CD14-positive monocyte (primary cell): ENCODE measurements at regions not wholly inside any gene's neighbourhood (a gene's known extent, or its start where the extent isn't known, plus 50 kb on each side); places are given as distances from the start of the nearest gene placed in this dataset.

Experiments used
- DNase-seq, 3 donors: peaks; one replicate each; pipeline ENCODE4 v3.0.0-alpha.2; 2011 to 2022
- H2AFZ ChIP-seq: 2 replicates; pipeline ENCODE4 v1.6.0; 2012; ENCODE audit warnings: mild to moderate bottlenecking, low read depth, low read length, inconsistent platforms; ENCODE audit not compliant: insufficient read depth, poor library complexity, severe bottlenecking
- H3K27ac ChIP-seq, 2 donors: 1 replicate in 1 of 2; 2 replicates in 1 of 2; pipeline ENCODE4 v1.5.1; 2012 to 2013; ENCODE audit warnings: low read length in 2 of 2, control low read depth in 1 of 2, inconsistent platforms in 1 of 2, low read depth in 1 of 2, mild to moderate bottlenecking in 1 of 2
- H3K27me3 ChIP-seq, 2 donors: one replicate each; pipeline versions ENCODE4 v1.6.0 to v1.6.1; 2011 to 2013; ENCODE audit warnings: low read length in 2 of 2; ENCODE audit not compliant: control insufficient read depth in 2 of 2, insufficient read depth in 2 of 2
- H3K36me3 ChIP-seq, 2 donors: replicated peaks in 1 of 2; 1 replicate in 1 of 2; 2 replicates in 1 of 2; pipeline versions ENCODE4 v1.5.1 to v1.6.1; 2012 to 2013; ENCODE audit warnings: low read length in 2 of 2, control low read depth in 1 of 2, inconsistent platforms in 1 of 2, mild to moderate bottlenecking in 1 of 2; ENCODE audit not compliant: insufficient read depth in 2 of 2, control insufficient read depth in 1 of 2
- H3K4me1 ChIP-seq, 2 donors: 1 replicate in 1 of 2; 2 replicates in 1 of 2; pipeline versions ENCODE4 v1.5.1 to v1.6.1; 2012 to 2013; ENCODE audit warnings: low read length in 2 of 2, control low read depth in 1 of 2, inconsistent platforms in 1 of 2, mild to moderate bottlenecking in 1 of 2, moderate library complexity in 1 of 2; ENCODE audit not compliant: insufficient read depth in 2 of 2, control insufficient read depth in 1 of 2
- H3K4me2 ChIP-seq: replicated peaks from 2 replicates; pipeline ENCODE3; 2012; ENCODE audit warnings: low read length, moderate library complexity, mild to moderate bottlenecking; ENCODE audit not compliant: poor library complexity, severe bottlenecking; ENCODE audit errors: extremely low read depth
- H3K4me3 ChIP-seq, 3 experiments: fragments of 200-600 bp in 1 of 3; sonication (generic) in 1 of 3; replicated peaks in 1 of 3; 1 replicate in 2 of 3; 2 replicates in 1 of 3; pipeline ENCODE4 v1.5.1; 2011 to 2013; ENCODE audit warnings: low read length in 3 of 3, mild to moderate bottlenecking in 3 of 3, control low read depth in 2 of 3, low read depth in 2 of 3, inconsistent platforms in 1 of 3, moderate library complexity in 1 of 3
- H3K79me2 ChIP-seq: 2 replicates; pipeline ENCODE4 v1.6.0; 2012; ENCODE audit warnings: mild to moderate bottlenecking, control low read depth, inconsistent platforms, low read length, moderate library complexity; ENCODE audit not compliant: insufficient read depth
- H3K9ac ChIP-seq: 2 replicates; pipeline ENCODE4 v1.6.0; 2017; ENCODE audit warnings: low read length, mild to moderate bottlenecking; ENCODE audit not compliant: insufficient read depth, poor library complexity, severe bottlenecking
- H3K9me3 ChIP-seq, 2 donors: replicated peaks in 1 of 2; 1 replicate in 1 of 2; 2 replicates in 1 of 2; pipeline versions ENCODE4 v1.5.1 to v1.6.1; 2012 to 2013; ENCODE audit warnings: low read length in 2 of 2, control low read depth in 1 of 2; ENCODE audit not compliant: control insufficient read depth in 1 of 2, insufficient read depth in 1 of 2
- H4K20me1 ChIP-seq: 2 replicates; pipeline ENCODE4 v1.6.0; 2012; ENCODE audit warnings: mild to moderate bottlenecking, low read length, control low read depth, moderate library complexity; ENCODE audit not compliant: insufficient read depth
- H3K27ac Mint-ChIP-seq, 7 donors: one replicate each; pipeline ENCODE4 v1.8.0; 2020; ENCODE audit warnings: mild to moderate bottlenecking in 7 of 7, mixed read lengths in 7 of 7, moderate library complexity in 6 of 7, inconsistent platforms in 2 of 7
- H3K27me3 Mint-ChIP-seq, 3 donors: one replicate each; pipeline ENCODE4 v1.8.0; 2021 to 2022; ENCODE audit warnings: low read depth in 3 of 3, mild to moderate bottlenecking in 3 of 3, mixed read lengths in 3 of 3, moderate library complexity in 3 of 3, inconsistent platforms in 1 of 3
- H3K36me3 Mint-ChIP-seq, 2 donors: one replicate each; pipeline ENCODE4 v1.8.0; 2020; ENCODE audit warnings: mixed read lengths in 2 of 2, inconsistent platforms in 1 of 2, mild to moderate bottlenecking in 1 of 2
- H3K4me1 Mint-ChIP-seq: one replicate; pipeline ENCODE4 v1.8.0; 2020; ENCODE audit warnings: mild to moderate bottlenecking, mixed read lengths
- H3K4me3 Mint-ChIP-seq, 2 donors: one replicate each; pipeline ENCODE4 v1.8.0; 2020; ENCODE audit warnings: mild to moderate bottlenecking in 2 of 2, mixed read lengths in 2 of 2, moderate library complexity in 1 of 2
- H3K9me3 Mint-ChIP-seq, 7 donors: one replicate each; pipeline ENCODE4 v1.8.0; 2020 to 2022; ENCODE audit warnings: mixed read lengths in 7 of 7, mild to moderate bottlenecking in 6 of 7, moderate library complexity in 6 of 7, inconsistent platforms in 2 of 7
- WGBS: methylation state at CpG from one replicate; pipeline ENCODE4 v1.1.5; 2013; ENCODE audit warnings: missing lambda C conversion rate; ENCODE audit not compliant: insufficient coverage; 5-methylcytosine and 5-hydroxymethylcytosine counted together
- intact Hi-C, 2 donors: fragments of 100-400 bp; cut with micrococcal nuclease; formaldehyde crosslinking; loops; one replicate each; pipeline versions ENCODE4 v1.15.0 to v1.15.1; 2023
- TF ChIP-seq, protein P1 (sequence below): fragments of 200-600 bp; IDR thresholded peaks from one replicate; pipeline ENCODE4 v1.8.0; 2022; ENCODE audit warnings: antibody characterized with exemption, mild to moderate bottlenecking

DNA sequence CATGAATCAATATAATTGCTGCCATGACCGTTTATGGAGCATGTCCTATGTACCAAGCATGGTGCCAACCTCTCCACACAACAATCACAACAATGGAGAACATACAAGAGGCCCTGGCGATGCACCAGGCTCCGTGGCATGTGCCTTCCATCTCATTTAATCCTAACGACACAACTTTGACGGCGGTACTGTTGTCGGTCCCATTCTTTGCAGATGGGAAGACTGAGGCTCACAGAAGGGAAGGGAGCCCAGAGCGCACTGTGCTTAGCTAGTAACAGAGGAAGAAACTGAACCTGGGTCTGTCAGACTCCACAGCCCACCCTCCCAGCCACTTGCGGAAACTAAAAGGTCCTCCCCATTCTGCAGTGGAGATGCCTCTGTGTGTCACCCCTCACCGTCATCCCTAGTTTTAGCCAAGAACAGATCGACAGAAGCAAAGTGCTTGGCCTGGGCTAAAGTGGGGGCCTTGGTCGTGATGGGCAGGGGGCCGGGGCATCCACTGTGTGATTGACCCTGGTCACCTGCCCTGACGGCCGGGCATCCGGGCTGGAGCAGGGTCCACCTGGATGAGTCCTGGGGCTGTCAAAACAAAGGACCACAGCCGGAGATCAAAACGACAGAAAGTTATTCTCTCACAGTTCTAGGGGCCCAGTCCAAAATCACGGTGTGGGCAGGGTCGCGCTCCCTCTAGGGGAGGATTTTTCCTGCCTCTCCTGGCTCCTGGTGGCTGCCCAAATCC lies 183.9 kb downstream of the C16orf95 start:
- Histone ChIP-seq H3K27me3 (no peaks in the 10 kb centered on the region), H2AFZ (no peak overlapping the region), H4K20me1 (no peaks in the 10 kb centered on the region), H3K36me3 (no peaks in the 10 kb centered on the region), H3K9me3 (peaks cover 0 to 9% of the 10 kb centered on the region in 2 donors), H3K27ac (no peak overlapping the region), H3K79me2 (no peaks in the 10 kb centered on the region), H3K4me2 (no peak overlapping the region), H3K9ac (no peak overlapping the region), H3K4me1 (no peaks in the 10 kb centered on the region), H3K4me3 (no peak overlapping the region)
- intact Hi-C loops, result no loop called here
- DNase-seq, result no peak
- H3K4me1 Mint-ChIP-seq, result no peaks in the 10 kb centered on the region
- no peak overlapping the region for H3K27ac Mint-ChIP-seq
- H3K27me3 Mint-ChIP-seq, result peaks cover 2 to 8% (median 4%) of the 10 kb centered on the region in 3 donors
- no peaks in the 10 kb centered on the region for H3K36me3 Mint-ChIP-seq
- whole genome bisulfite sequencing, result 96% methylated on average over 16 of the region's 21 CpGs
- TF ChIP-seq, protein P1, sequence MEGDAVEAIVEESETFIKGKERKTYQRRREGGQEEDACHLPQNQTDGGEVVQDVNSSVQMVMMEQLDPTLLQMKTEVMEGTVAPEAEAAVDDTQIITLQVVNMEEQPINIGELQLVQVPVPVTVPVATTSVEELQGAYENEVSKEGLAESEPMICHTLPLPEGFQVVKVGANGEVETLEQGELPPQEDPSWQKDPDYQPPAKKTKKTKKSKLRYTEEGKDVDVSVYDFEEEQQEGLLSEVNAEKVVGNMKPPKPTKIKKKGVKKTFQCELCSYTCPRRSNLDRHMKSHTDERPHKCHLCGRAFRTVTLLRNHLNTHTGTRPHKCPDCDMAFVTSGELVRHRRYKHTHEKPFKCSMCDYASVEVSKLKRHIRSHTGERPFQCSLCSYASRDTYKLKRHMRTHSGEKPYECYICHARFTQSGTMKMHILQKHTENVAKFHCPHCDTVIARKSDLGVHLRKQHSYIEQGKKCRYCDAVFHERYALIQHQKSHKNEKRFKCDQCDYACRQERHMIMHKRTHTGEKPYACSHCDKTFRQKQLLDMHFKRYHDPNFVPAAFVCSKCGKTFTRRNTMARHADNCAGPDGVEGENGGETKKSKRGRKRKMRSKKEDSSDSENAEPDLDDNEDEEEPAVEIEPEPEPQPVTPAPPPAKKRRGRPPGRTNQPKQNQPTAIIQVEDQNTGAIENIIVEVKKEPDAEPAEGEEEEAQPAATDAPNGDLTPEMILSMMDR, result no peak
- peaks cover 6 to 12% (median 8%) of the 10 kb centered on the region in 7 donors for H3K9me3 Mint-ChIP-seq
- no peak overlapping the region for H3K4me3 Mint-ChIP-seq

DNA sequence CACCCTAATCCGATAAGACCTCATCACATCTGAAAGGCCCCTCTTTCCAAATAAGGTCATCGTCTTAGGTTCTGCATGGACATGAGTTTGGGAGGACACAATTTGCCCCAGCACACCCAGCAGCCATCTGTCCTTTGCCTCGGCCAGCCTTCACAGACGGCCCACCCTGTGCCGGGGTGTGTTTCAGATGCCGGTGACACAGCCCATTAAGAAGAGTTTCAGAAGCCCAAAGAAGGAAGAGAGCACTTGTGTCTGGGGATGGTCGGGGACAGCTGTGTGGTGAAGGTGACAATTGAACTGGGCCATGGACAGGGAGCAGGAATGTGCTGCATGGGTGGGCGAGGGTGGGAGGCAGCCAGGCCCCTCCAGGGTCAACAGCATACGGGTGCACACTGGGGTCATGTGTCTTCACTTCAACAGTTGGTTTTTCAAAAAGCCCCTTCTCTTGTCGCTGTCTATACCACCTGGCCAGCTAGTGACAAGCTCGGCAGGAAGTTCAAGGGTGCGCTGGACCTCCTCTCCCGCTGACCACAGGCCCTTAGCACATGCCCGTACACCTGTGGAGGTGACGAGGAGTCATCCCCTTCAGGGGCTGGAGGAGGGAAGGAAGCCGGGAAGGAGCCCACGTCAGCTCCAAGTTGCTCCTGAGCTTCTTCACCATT lies 183.1 kb downstream of the C16orf95 start:
- no peaks in the 10 kb centered on the region for H3K36me3 ChIP-seq
- WGBS, result 95% methylated on average over 13 of the region's 17 CpGs
- Mint-ChIP-seq H3K36me3 (no peaks in the 10 kb centered on the region), H3K4me3 (no peak overlapping the region), H3K27ac (no peak overlapping the region), H3K9me3 (peaks cover 6 to 16% (median 9%) of the 10 kb centered on the region in 7 donors), H3K27me3 (peaks cover 2 to 8% (median 4%) of the 10 kb centered on the region in 3 donors), H3K4me1 (no peaks in the 10 kb centered on the region)
- intact Hi-C loops, result no loop called here
- H3K27me3 ChIP-seq, result no peaks in the 10 kb centered on the region
- no peak overlapping the region for H3K27ac ChIP-seq
- DNase-seq, result no peak
- peaks cover 0 to 9% of the 10 kb centered on the region in 2 donors for H3K9me3 ChIP-seq
- no peaks in the 10 kb centered on the region for H4K20me1 ChIP-seq
- no peaks in the 10 kb centered on the region for H3K4me1 ChIP-seq
- H2AFZ ChIP-seq, result no peak overlapping the region
- TF ChIP-seq, protein P1, result no peak
- no peak overlapping the region for H3K4me3 ChIP-seq
- H3K79me2 ChIP-seq, result no peaks in the 10 kb centered on the region
- H3K9ac ChIP-seq, result no peak overlapping the region
- no peak overlapping the region for H3K4me2 ChIP-seq
